Urinary bladder (tissue), 3 donors: ENCODE measurements at regions not wholly inside any gene's neighbourhood (a gene's known extent, or its start where the extent isn't known, plus 50 kb on each side); places are given as distances from the start of the nearest gene placed in this dataset.
"Not testable (repeated sequence)": the region's sequence is repeated elsewhere in the genome, so short reads cannot be mapped to it uniquely, and the experiment has no call there.

ENCODE experiments used
- DNase-seq: peaks from one replicate; pipeline ENCODE4 v3.0.0-alpha.2; 2015; ENCODE audit errors: extremely low spot score
- H3K27ac ChIP-seq: one replicate; pipeline ENCODE4 v1.5.1; 2013; ENCODE audit warnings: low read depth, mild to moderate bottlenecking, moderate library complexity
- H3K36me3 ChIP-seq: one replicate; pipeline ENCODE4 v1.6.1; 2013; ENCODE audit warnings: mild to moderate bottlenecking, moderate library complexity; ENCODE audit not compliant: insufficient read depth
- H3K4me1 ChIP-seq: one replicate; pipeline ENCODE4 v1.6.1; 2013; ENCODE audit warnings: mild to moderate bottlenecking, moderate library complexity; ENCODE audit not compliant: insufficient read depth
- H3K4me3 ChIP-seq: one replicate; pipeline ENCODE4 v1.5.1; 2013; ENCODE audit warnings: low read depth, low read length
- WGBS: extraction: QIAGEN DNeasy Blood & Tissue Kit; methylation state at CpG from one replicate; pipeline ENCODE4 v1.1.7; 2013; 5-methylcytosine and 5-hydroxymethylcytosine counted together
- donor health status: healthy with polysubstance abuse.
- donor health status: healthy.

DNA sequence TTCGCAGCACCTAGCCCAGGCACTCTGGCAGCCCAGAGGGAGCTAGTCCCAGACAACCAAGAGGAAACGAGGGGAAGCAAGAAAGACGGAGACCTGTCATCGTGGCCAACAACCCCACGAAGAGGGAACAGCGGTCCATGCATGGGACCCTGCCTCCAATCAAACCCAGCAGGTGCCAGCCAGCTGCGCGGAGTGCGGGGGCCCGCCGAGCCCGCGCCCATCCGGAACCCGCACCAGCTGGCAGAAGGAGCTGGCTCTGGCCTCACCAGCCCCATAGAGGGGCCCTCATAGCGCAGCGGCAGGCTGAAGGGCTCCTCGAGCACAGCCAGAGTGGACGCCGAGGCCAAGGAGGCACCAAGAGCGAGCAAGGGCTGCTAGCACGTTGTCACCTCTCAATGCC lies 332.4 kb upstream of the MAGEB18 start:
- no peaks in the 10 kb centered on the region for H3K4me1 ChIP-seq
- H3K36me3 ChIP-seq: no peaks in the 10 kb centered on the region
- 97% methylated on average over 22 of the region's 22 CpGs for WGBS
- no peak overlapping the region for H3K4me3 ChIP-seq
- no peak for DNase-seq
- no peak overlapping the region for H3K27ac ChIP-seq

GRCh38 chrX:25807022-25807421 lies 331.1 kb upstream of the MAGEB18 start:
- DNase-seq: no peak
- Histone ChIP-seq H3K36me3 (no peaks in the 10 kb centered on the region), H3K4me1 (no peaks in the 10 kb centered on the region), H3K4me3 (no peak overlapping the region), H3K27ac (no peak overlapping the region)
- 43% methylated on average over 2 of the region's 2 CpGs for WGBS

- 15% methylated on average over 1 of the region's 1 CpG for whole genome bisulfite sequencing
- DNase-seq: no peak
- Histone ChIP-seq H3K4me3 (no peak overlapping the region), H3K27ac (no peak overlapping the region), H3K4me1 (no peaks in the 10 kb centered on the region), H3K36me3 (no peaks in the 10 kb centered on the region)
Observed at GRCh38 chrX:25810202-25810601, 327.9 kb upstream of the MAGEB18 start.

DNA sequence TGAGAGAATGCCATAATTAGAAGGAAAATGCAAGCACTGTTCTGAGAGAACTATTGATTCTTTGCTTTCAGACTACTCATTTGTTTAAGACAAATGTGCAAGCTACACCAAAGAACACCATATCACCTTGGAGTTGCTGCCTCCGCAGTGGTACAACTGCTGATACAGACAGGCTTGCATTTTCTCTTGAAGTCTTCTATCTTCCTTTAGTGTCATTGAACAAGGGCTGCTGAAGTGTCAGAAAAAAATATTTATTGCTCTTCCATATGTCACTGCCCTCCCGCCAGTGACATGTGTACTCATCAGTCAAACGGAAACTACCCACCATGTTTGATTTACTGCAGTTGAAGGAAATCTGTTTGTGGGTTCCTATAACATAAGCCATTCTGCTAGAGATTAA lies 318.3 kb upstream of the MAGEB18 start:
- no peak for DNase-seq
- Histone ChIP-seq H3K4me1 (no peaks in the 10 kb centered on the region), H3K4me3 (no peak overlapping the region), H3K36me3 (no peaks in the 10 kb centered on the region), H3K27ac (no peak overlapping the region)
- 87% methylated on average over 3 of the region's 3 CpGs for WGBS

DNA sequence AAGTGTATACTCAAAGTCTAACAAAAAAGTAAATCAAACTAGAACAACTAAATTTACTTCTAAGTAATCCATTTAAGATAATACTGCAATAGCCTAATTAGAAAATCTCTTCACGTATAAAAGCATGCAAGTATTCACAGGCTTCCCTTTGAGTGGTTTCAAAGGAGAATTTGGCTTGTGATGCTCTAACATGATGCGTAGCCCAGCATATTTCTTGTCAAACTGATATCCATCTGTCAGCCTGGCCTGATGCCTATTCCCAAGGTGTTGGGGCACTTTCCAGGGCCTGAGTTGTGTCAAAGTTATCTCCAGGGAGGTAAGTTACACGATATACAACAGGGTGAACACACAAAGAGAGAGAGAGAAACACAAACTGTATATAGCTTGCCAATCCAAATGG lies 287.0 kb upstream of the MAGEB18 start:
- WGBS: 26% methylated on average over 3 of the region's 3 CpGs
- Histone ChIP-seq H3K36me3 (no peaks in the 10 kb centered on the region), H3K27ac (no peak overlapping the region), H3K4me1 (no peaks in the 10 kb centered on the region), H3K4me3 (no peak overlapping the region)
- no peak for DNase-seq

- Histone ChIP-seq H3K4me3 (no peak overlapping the region), H3K4me1 (no peaks in the 10 kb centered on the region), H3K27ac (no peak overlapping the region), H3K36me3 (no peaks in the 10 kb centered on the region)
- no peak for DNase-seq
- 78% methylated on average over 3 of the region's 3 CpGs for WGBS
Observed at GRCh38 chrX:25853002-25853479, 285.1 kb upstream of the MAGEB18 start.

GRCh38 chrX:25858273-25858880 lies 279.8 kb upstream of the MAGEB18 start:
- no peak overlapping the region for H3K27ac ChIP-seq
- no peak for DNase-seq
- 22% methylated on average over 3 of the region's 3 CpGs for WGBS
- H3K4me3 ChIP-seq: no peak overlapping the region
- H3K36me3 ChIP-seq: no peaks in the 10 kb centered on the region
- H3K4me1 ChIP-seq: no peaks in the 10 kb centered on the region

DNA sequence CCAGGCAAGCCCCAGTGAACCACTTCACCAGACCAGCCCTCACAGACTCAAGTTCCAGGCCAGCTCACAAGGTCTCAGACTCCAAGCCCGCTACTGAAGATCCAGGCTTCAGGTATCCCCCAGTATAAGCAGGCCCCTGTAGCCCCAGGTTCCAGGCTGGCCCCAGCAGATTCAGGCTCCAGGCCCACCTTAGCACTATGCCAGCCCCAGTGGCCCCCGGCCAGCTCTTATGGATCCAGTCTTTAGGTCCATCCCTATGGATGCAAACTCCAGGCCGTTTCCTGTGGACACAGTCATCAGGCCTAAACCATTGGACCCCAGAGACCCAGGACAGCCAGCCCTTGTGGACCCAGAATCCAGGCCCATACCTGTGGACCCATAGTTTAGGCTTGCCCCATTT lies 277.8 kb upstream of the MAGEB18 start:
- H3K4me3 ChIP-seq: no peak overlapping the region
- H3K4me1 ChIP-seq: no peaks in the 10 kb centered on the region
- 62% methylated on average over 3 of the region's 3 CpGs for WGBS
- no peaks in the 10 kb centered on the region for H3K36me3 ChIP-seq
- no peak for DNase-seq
- H3K27ac ChIP-seq: no peak overlapping the region

DNA sequence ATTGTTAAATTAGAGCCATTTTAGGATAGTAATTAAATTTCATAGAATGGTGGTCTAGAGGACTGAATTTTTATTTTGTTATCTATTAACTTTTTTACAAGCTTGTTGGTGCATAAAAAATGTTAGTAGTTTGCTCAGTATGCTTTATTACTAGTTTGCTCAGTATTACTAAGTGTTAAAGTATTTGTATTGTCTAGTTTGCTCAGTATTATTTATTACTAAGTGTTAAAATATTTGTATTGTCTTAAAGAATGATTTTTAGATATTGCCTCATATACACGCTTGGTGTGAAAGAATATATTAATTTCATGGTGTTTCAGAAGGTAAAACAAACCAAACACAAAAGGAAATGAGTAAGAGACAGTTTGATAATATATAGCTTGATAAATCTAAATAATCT lies 268.4 kb upstream of the MAGEB18 start:
- Histone ChIP-seq H3K4me3 (no peak overlapping the region), H3K4me1 (no peaks in the 10 kb centered on the region), H3K27ac (no peak overlapping the region), H3K36me3 (no peaks in the 10 kb centered on the region)
- no peak for DNase-seq
- WGBS: 71% methylated on average over 1 of the region's 1 CpG

GRCh38 chrX:25872786-25873185 lies 265.4 kb upstream of the MAGEB18 start:
- no peak overlapping the region for H3K27ac ChIP-seq
- H3K36me3 ChIP-seq: no peaks in the 10 kb centered on the region
- no peak overlapping the region for H3K4me3 ChIP-seq
- DNase-seq: no peak
- no peaks in the 10 kb centered on the region for H3K4me1 ChIP-seq

GRCh38 chrX:25873196-25873595 lies 264.9 kb upstream of the MAGEB18 start:
- DNase-seq: no peak
- WGBS: 21% methylated on average over 2 of the region's 2 CpGs
- no peaks in the 10 kb centered on the region for H3K4me1 ChIP-seq
- H3K27ac ChIP-seq: no peak overlapping the region
- H3K36me3 ChIP-seq: no peaks in the 10 kb centered on the region
- H3K4me3 ChIP-seq: no peak overlapping the region

DNA sequence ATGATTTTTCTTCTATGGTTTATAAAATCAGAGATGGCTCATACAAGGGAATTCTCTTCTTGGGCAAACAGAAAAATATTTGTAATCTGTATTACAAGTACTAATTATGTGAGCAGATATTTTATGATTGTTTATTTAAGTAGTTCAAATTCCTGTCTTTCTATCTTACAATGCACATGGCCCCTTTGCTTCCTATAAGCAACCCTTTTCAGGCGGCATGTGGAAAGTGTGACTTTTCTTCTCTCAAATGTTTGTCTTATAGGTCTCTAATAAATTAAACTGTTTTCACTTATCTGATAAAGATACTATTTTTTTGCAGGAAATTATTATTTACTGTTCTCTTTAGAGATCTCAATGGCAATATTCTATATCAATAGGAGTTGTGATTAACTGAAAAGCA lies 259.3 kb upstream of the MAGEB18 start:
- 58% methylated on average over 1 of the region's 1 CpG for WGBS
- Histone ChIP-seq H3K4me3 (no peak overlapping the region), H3K4me1 (no peaks in the 10 kb centered on the region), H3K27ac (no peak overlapping the region), H3K36me3 (no peaks in the 10 kb centered on the region)
- no peak for DNase-seq

GRCh38 chrX:25882503-25882902 lies 255.6 kb upstream of the MAGEB18 start:
- 66% methylated on average over 5 of the region's 5 CpGs for WGBS
- H3K4me3 ChIP-seq, H3K36me3 ChIP-seq, DNase-seq, H3K27ac ChIP-seq, H3K4me1 ChIP-seq: not testable (repeated sequence)

- DNase-seq: no peak
- no peaks in the 10 kb centered on the region for H3K4me1 ChIP-seq
- H3K4me3 ChIP-seq: no peak overlapping the region
- 94% methylated on average over 4 of the region's 4 CpGs for WGBS
- no peaks in the 10 kb centered on the region for H3K36me3 ChIP-seq
- H3K27ac ChIP-seq: no peak overlapping the region
Observed at GRCh38 chrX:25897758-25898157, 240.4 kb upstream of the MAGEB18 start.

DNA sequence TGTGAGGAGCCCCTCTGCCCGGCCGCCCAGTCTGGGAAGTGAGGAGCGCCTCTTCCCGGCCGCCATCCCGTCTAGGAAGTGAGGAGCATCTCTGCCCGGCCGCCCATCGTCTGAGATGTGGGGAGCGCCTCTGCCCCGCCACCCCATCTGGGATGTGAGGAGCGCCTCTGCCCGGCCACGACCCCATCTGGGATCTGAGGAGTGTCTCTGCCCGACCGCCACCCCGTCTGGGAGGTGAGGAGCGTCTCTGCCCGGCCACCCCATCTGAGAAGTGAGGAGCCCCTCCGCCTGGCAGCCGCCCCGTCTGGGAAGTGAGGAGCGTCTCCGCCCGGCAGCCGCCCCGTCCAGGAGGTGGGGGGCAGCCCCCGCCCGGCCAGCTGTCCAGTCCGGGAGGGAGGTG lies 232.4 kb upstream of the MAGEB18 start:
- WGBS: 87% methylated on average over 9 of the region's 30 CpGs
- H3K27ac ChIP-seq, H3K4me3 ChIP-seq, H3K36me3 ChIP-seq, DNase-seq, H3K4me1 ChIP-seq: not testable (repeated sequence)
